Activated T-cell treated with anti-CD3 and anti-CD28 coated beads, Interleukin-2, amount 50 U/mL, for 1 hour (primary cell): ENCODE measurements at regions not wholly inside any gene's neighbourhood (a gene's known extent, or its start where the extent isn't known, plus 50 kb on each side); places are given as distances from the start of the nearest gene placed in this dataset.

Experiments used
- DNase-seq: peaks from one replicate; pipeline ENCODE4 v3.0.0-alpha.2; 2020

- no peak for DNase-seq
Observed at GRCh38 chr2:158732573-158733429, 62.3 kb upstream of the DAPL1 start.

- DNase-seq, result no peak
Observed at GRCh38 chr2:158733430-158733755, 61.7 kb upstream of the DAPL1 start.

- DNase-seq, result no peak
Observed at GRCh38 chr2:158734442-158734841, 60.7 kb upstream of the DAPL1 start.

GRCh38 chr2:158735822-158736580 is 59.1 kb upstream of the DAPL1 start:
- no peak for DNase-seq

- DNase-seq, result no peak
Observed at GRCh38 chr2:158738363-158738762, 56.8 kb upstream of the DAPL1 start.

GRCh38 chr2:158740127-158740526 is 55.0 kb upstream of the DAPL1 start:
- no peak for DNase-seq

- DNase-seq, result no peak
Observed at GRCh38 chr2:158740621-158741020, 54.5 kb upstream of the DAPL1 start.

GRCh38 chr2:158741625-158742024 is 53.5 kb upstream of the DAPL1 start:
- DNase-seq, result no peak

- DNase-seq, result no peak
Observed at GRCh38 chr2:158742536-158742935, 52.6 kb upstream of the DAPL1 start.

GRCh38 chr2:158743466-158743865 is 51.7 kb upstream of the DAPL1 start:
- DNase-seq, result no peak

- DNase-seq, result no peak
Observed at GRCh38 chr2:158743879-158744278, 51.2 kb upstream of the DAPL1 start.

GRCh38 chr2:158745067-158745865 is 49.9 kb upstream of the DAPL1 start:
- DNase-seq, result peak; percentile 24
